ENCODE measurements at regions not wholly inside any gene's neighbourhood (a gene's known extent, or its start where the extent isn't known, plus 50 kb on each side); places are given as distances from the start of the nearest gene placed in this dataset.

- H3K9me3 ChIP-seq (ENCODE audit: control insufficient read depth, low read length), result no peaks in the 10 kb centered on the region
- H3K27ac ChIP-seq (ENCODE audit: insufficient read depth, low read length, poor library complexity, severe bottlenecking), result no peak overlapping the region
- DNase-seq, result no peak
- H3K4me3 ChIP-seq (ENCODE audit: insufficient read depth, low read depth, low read length, poor library complexity, severe bottlenecking), result no peak overlapping the region
- no peaks in the 10 kb centered on the region for H3K4me1 ChIP-seq (ENCODE audit: control insufficient read depth, insufficient read depth, low read length, poor library complexity, severe bottlenecking)
- H3K36me3 ChIP-seq (ENCODE audit: control insufficient read depth, insufficient read depth, low read length), result no peaks in the 10 kb centered on the region
- no peaks in the 10 kb centered on the region for H3K27me3 ChIP-seq (replicated peaks; ENCODE audit: control insufficient read depth, insufficient read depth, low read length, poor library complexity, severe bottlenecking)
These were observed 462.9 kb downstream of the DMRT2 start for GRCh38 chr9:1513105-1513504.

- Histone ChIP-seq H3K9me3 (ENCODE audit: control insufficient read depth, low read length) (no peaks in the 10 kb centered on the region), H3K36me3 (ENCODE audit: control insufficient read depth, insufficient read depth, low read length) (no peaks in the 10 kb centered on the region), H3K4me1 (ENCODE audit: control insufficient read depth, insufficient read depth, low read length, poor library complexity, severe bottlenecking) (no peaks in the 10 kb centered on the region), H3K4me3 (ENCODE audit: insufficient read depth, low read depth, low read length, poor library complexity, severe bottlenecking) (no peak overlapping the region), H3K27ac (ENCODE audit: insufficient read depth, low read length, poor library complexity, severe bottlenecking) (no peak overlapping the region), H3K27me3 (replicated peaks; ENCODE audit: control insufficient read depth, insufficient read depth, low read length, poor library complexity, severe bottlenecking) (no peaks in the 10 kb centered on the region)
- no peak for DNase-seq
These were observed 464.1 kb downstream of the DMRT2 start for GRCh38 chr9:1514250-1514649.

GRCh38 chr9:1514776-1515363, 464.7 kb downstream of the DMRT2 start:
- Histone ChIP-seq H3K4me1 (ENCODE audit: control insufficient read depth, insufficient read depth, low read length, poor library complexity, severe bottlenecking) (no peaks in the 10 kb centered on the region), H3K9me3 (ENCODE audit: control insufficient read depth, low read length) (no peaks in the 10 kb centered on the region), H3K27ac (ENCODE audit: insufficient read depth, low read length, poor library complexity, severe bottlenecking) (no peak overlapping the region), H3K36me3 (ENCODE audit: control insufficient read depth, insufficient read depth, low read length) (no peaks in the 10 kb centered on the region), H3K27me3 (replicated peaks; ENCODE audit: control insufficient read depth, insufficient read depth, low read length, poor library complexity, severe bottlenecking) (no peaks in the 10 kb centered on the region), H3K4me3 (ENCODE audit: insufficient read depth, low read depth, low read length, poor library complexity, severe bottlenecking) (no peak overlapping the region)
- no peak for DNase-seq

- no peak for DNase-seq
- Histone ChIP-seq H3K4me1 (ENCODE audit: control insufficient read depth, insufficient read depth, low read length, poor library complexity, severe bottlenecking) (no peaks in the 10 kb centered on the region), H3K27me3 (replicated peaks; ENCODE audit: control insufficient read depth, insufficient read depth, low read length, poor library complexity, severe bottlenecking) (no peaks in the 10 kb centered on the region), H3K9me3 (ENCODE audit: control insufficient read depth, low read length) (no peaks in the 10 kb centered on the region), H3K36me3 (ENCODE audit: control insufficient read depth, insufficient read depth, low read length) (no peaks in the 10 kb centered on the region), H3K4me3 (ENCODE audit: insufficient read depth, low read depth, low read length, poor library complexity, severe bottlenecking) (no peak overlapping the region), H3K27ac (ENCODE audit: insufficient read depth, low read length, poor library complexity, severe bottlenecking) (no peak overlapping the region)
These were observed 465.4 kb downstream of the DMRT2 start for GRCh38 chr9:1515557-1515956.

GRCh38 chr9:1521547-1521946, 471.4 kb downstream of the DMRT2 start:
- Histone ChIP-seq H3K4me1 (ENCODE audit: control insufficient read depth, insufficient read depth, low read length, poor library complexity, severe bottlenecking) (no peaks in the 10 kb centered on the region), H3K36me3 (ENCODE audit: control insufficient read depth, insufficient read depth, low read length) (no peaks in the 10 kb centered on the region), H3K9me3 (ENCODE audit: control insufficient read depth, low read length) (no peaks in the 10 kb centered on the region), H3K27me3 (replicated peaks; ENCODE audit: control insufficient read depth, insufficient read depth, low read length, poor library complexity, severe bottlenecking) (no peaks in the 10 kb centered on the region), H3K27ac (ENCODE audit: insufficient read depth, low read length, poor library complexity, severe bottlenecking) (no peak overlapping the region), H3K4me3 (ENCODE audit: insufficient read depth, low read depth, low read length, poor library complexity, severe bottlenecking) (no peak overlapping the region)
- no peak for DNase-seq

- H3K36me3 ChIP-seq (ENCODE audit: control insufficient read depth, insufficient read depth, low read length), result no peaks in the 10 kb centered on the region
- no peak for DNase-seq
- no peaks in the 10 kb centered on the region for H3K9me3 ChIP-seq (ENCODE audit: control insufficient read depth, low read length)
- H3K27me3 ChIP-seq (replicated peaks; ENCODE audit: control insufficient read depth, insufficient read depth, low read length, poor library complexity, severe bottlenecking), result no peaks in the 10 kb centered on the region
- H3K4me1 ChIP-seq (ENCODE audit: control insufficient read depth, insufficient read depth, low read length, poor library complexity, severe bottlenecking), result no peaks in the 10 kb centered on the region
- no peak overlapping the region for H3K4me3 ChIP-seq (ENCODE audit: insufficient read depth, low read depth, low read length, poor library complexity, severe bottlenecking)
- no peak overlapping the region for H3K27ac ChIP-seq (ENCODE audit: insufficient read depth, low read length, poor library complexity, severe bottlenecking)
These were observed 472.1 kb downstream of the DMRT2 start for GRCh38 chr9:1522219-1522767.

GRCh38 chr9:1528456-1528855, 478.3 kb downstream of the DMRT2 start:
- Histone ChIP-seq H3K9me3 (ENCODE audit: control insufficient read depth, low read length) (no peaks in the 10 kb centered on the region), H3K4me3 (ENCODE audit: insufficient read depth, low read depth, low read length, poor library complexity, severe bottlenecking) (no peak overlapping the region), H3K27me3 (replicated peaks; ENCODE audit: control insufficient read depth, insufficient read depth, low read length, poor library complexity, severe bottlenecking) (no peaks in the 10 kb centered on the region), H3K27ac (ENCODE audit: insufficient read depth, low read length, poor library complexity, severe bottlenecking) (no peak overlapping the region), H3K36me3 (ENCODE audit: control insufficient read depth, insufficient read depth, low read length) (no peaks in the 10 kb centered on the region), H3K4me1 (ENCODE audit: control insufficient read depth, insufficient read depth, low read length, poor library complexity, severe bottlenecking) (no peaks in the 10 kb centered on the region)
- DNase-seq, result no peak

GRCh38 chr9:1530696-1531095, 480.5 kb downstream of the DMRT2 start:
- Histone ChIP-seq H3K27ac (ENCODE audit: insufficient read depth, low read length, poor library complexity, severe bottlenecking) (no peak overlapping the region), H3K27me3 (replicated peaks; ENCODE audit: control insufficient read depth, insufficient read depth, low read length, poor library complexity, severe bottlenecking) (no peaks in the 10 kb centered on the region), H3K4me3 (ENCODE audit: insufficient read depth, low read depth, low read length, poor library complexity, severe bottlenecking) (no peak overlapping the region), H3K36me3 (ENCODE audit: control insufficient read depth, insufficient read depth, low read length) (no peaks in the 10 kb centered on the region), H3K4me1 (ENCODE audit: control insufficient read depth, insufficient read depth, low read length, poor library complexity, severe bottlenecking) (no peaks in the 10 kb centered on the region), H3K9me3 (ENCODE audit: control insufficient read depth, low read length) (no peaks in the 10 kb centered on the region)
- no peak for DNase-seq

GRCh38 chr9:1531424-1531823, 481.3 kb downstream of the DMRT2 start:
- no peak for DNase-seq
- Histone ChIP-seq H3K36me3 (ENCODE audit: control insufficient read depth, insufficient read depth, low read length) (no peaks in the 10 kb centered on the region), H3K27me3 (replicated peaks; ENCODE audit: control insufficient read depth, insufficient read depth, low read length, poor library complexity, severe bottlenecking) (no peaks in the 10 kb centered on the region), H3K9me3 (ENCODE audit: control insufficient read depth, low read length) (no peaks in the 10 kb centered on the region), H3K4me3 (ENCODE audit: insufficient read depth, low read depth, low read length, poor library complexity, severe bottlenecking) (no peak overlapping the region), H3K27ac (ENCODE audit: insufficient read depth, low read length, poor library complexity, severe bottlenecking) (no peak overlapping the region), H3K4me1 (ENCODE audit: control insufficient read depth, insufficient read depth, low read length, poor library complexity, severe bottlenecking) (no peaks in the 10 kb centered on the region)

GRCh38 chr9:1532171-1532570, 482.0 kb downstream of the DMRT2 start:
- H3K27ac ChIP-seq (ENCODE audit: insufficient read depth, low read length, poor library complexity, severe bottlenecking), result no peak overlapping the region
- no peak for DNase-seq
- H3K4me3 ChIP-seq (ENCODE audit: insufficient read depth, low read depth, low read length, poor library complexity, severe bottlenecking), result no peak overlapping the region
- H3K9me3 ChIP-seq (ENCODE audit: control insufficient read depth, low read length), result no peaks in the 10 kb centered on the region
- H3K36me3 ChIP-seq (ENCODE audit: control insufficient read depth, insufficient read depth, low read length), result no peaks in the 10 kb centered on the region
- no peaks in the 10 kb centered on the region for H3K27me3 ChIP-seq (replicated peaks; ENCODE audit: control insufficient read depth, insufficient read depth, low read length, poor library complexity, severe bottlenecking)
- H3K4me1 ChIP-seq (ENCODE audit: control insufficient read depth, insufficient read depth, low read length, poor library complexity, severe bottlenecking), result no peaks in the 10 kb centered on the region
